Gastroesophageal sphincter (tissue), 4 donors: ENCODE measurements at regions not wholly inside any gene's neighbourhood (a gene's known extent, or its start where the extent isn't known, plus 50 kb on each side); places are given as distances from the start of the nearest gene placed in this dataset.

Source experiments
- ATAC-seq: fragments of 150-250 bp; one replicate; pipeline ENCODE4 v1.9.1; 2016; ENCODE audit warnings: mild to moderate bottlenecking, moderate library complexity
- H3K27ac ChIP-seq, 4 donors: fragments of 200-600 bp; sonication (generic) in 3 of 4; 1 replicate in 3 of 4; 2 replicates in 1 of 4; pipeline ENCODE4 v1.5.1; 2016 to 2019
- H3K27me3 ChIP-seq: fragments of 200-600 bp; sonication (generic); one replicate; pipeline ENCODE4 v1.5.1; 2019
- H3K36me3 ChIP-seq, 2 donors: fragments of 200-600 bp; sonication (generic); one replicate each; pipeline ENCODE4 v1.5.1; 2019; ENCODE audit warnings: control low read depth in 1 of 2
- H3K4me1 ChIP-seq, 3 donors: fragments of 200-600 bp; sonication (generic); 1 replicate in 2 of 3; 2 replicates in 1 of 3; pipeline ENCODE4 v1.5.1; 2016 to 2019; ENCODE audit warnings: control low read depth in 2 of 3
- H3K4me3 ChIP-seq, 2 donors: fragments of 200-600 bp; sonication (generic); one replicate each; pipeline ENCODE4 v1.5.1; 2019; ENCODE audit warnings: mild to moderate bottlenecking in 1 of 2, moderate library complexity in 1 of 2
- H3K9me3 ChIP-seq, 3 donors: fragments of 200-600 bp; sonication (generic); one replicate each; pipeline ENCODE4 v1.5.1; 2017 to 2019; ENCODE audit warnings: control low read depth in 2 of 3
- EP300 ChIP-seq: sonication (generic); formaldehyde crosslinking; IDR thresholded peaks from one replicate; pipeline ENCODE4 v1.6.1; 2017; ENCODE audit warnings: antibody characterized with exemption, mild to moderate bottlenecking
- POLR2A ChIP-seq, 2 donors: fragments of 450-650 bp; IDR thresholded peaks; one replicate each; pipeline ENCODE4 v1.6.1; 2017; ENCODE audit warnings: antibody characterized with exemption in 2 of 2, mild to moderate bottlenecking in 2 of 2, moderate library complexity in 1 of 2
- POLR2AphosphoS5 ChIP-seq: sonication (generic); formaldehyde crosslinking; IDR thresholded peaks from one replicate; pipeline ENCODE4 v1.6.1; 2017; ENCODE audit warnings: antibody characterized with exemption
- WGBS, 2 donors: methylation state at CpG; one replicate each; pipeline ENCODE4 v1.1.5; 2018; ENCODE audit warnings: low coverage in 1 of 2; 5-methylcytosine and 5-hydroxymethylcytosine counted together
- TF ChIP-seq, protein P1 (sequence below), 4 experiments: fragments of 200-600 bp in 2 of 4; fragments of 450-650 bp in 2 of 4; sonication (generic) in 1 of 4; IDR thresholded peaks; one replicate each; pipeline ENCODE4 v1.5.1; 2017 to 2019; ENCODE audit warnings: antibody characterized with exemption in 4 of 4, mild to moderate bottlenecking in 2 of 4, moderate library complexity in 2 of 4

DNA sequence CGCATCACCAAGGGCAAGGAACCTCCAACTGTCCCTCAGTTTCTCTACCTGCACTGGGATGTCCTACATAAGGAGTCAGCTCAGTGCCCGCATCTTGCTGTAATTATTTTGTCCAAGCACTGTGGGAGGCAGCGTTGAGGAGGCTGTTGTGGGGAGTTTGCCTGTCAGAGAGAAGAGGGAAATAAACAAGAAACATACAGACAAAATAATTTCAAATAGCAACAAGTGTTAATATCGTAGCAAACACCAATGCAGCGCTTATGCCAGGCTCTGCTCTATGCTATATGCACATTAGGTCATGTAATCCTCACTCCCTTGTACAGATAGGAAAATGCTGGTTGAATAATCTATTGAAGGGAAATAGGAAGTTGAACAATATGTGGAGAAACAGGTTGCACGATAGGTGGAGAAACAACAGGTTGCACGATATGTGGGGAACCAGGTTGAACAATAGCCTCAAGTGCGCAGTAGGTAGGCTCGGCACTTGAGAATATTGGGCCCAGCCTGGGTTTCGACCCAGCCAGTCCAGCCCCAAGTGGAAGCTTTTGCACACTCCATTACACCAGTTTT, 91.2 kb upstream of the SIRPA start:
- 78 to 86% methylated on average over 7 to 8 of the region's 10 CpGs for WGBS, 2 donors

DNA sequence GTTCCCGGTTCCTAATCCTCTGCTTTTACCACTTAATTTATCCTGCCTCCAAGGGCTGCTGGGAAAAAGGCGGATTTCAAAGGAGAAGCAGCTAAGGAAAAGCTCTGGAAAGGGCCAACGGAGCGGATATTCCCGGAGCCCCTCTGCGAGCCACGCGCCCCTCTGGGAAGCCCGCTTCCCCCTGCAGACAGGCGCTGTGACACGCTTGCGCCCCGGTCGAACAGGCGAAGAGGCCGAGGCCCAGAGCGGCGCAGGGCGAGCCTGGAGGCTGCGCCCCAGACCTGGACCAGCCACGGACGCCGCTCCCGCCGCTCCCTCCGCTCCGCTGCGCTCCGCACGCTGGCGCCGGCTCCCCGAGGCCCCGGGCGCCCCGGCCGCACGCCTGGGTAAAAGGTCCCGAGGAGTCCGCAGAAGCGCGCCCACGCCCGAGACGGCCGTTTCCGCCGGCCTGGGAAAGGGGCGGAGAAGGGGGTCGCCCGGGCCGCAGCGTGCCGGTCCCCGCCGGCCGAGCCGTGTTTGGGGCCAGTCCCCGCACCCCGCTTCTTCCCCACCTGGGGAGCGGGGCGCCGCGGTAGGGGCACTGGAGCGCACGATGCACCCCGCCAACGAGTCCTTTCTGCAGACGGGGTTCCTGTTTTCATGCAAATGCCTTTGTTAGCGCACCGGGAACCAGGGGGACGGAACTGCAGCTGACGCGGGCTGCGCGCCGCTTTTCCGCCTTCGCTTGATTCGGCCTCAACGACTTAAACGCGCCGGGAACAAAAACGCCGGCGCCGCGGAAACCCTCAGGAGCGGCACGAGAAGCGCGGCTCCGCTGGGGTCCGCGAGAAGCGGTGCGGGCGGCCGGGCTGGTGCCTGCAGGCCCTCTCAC, 91.9 kb upstream of the SIRPA start:
- WGBS, 2 donors: 0% methylated on average over 1 of the region's 100 CpGs; no CpG with 5 or more reads in 1 of the 2 donors
- Histone ChIP-seq H3K9me3 (no peaks in the 10 kb centered on the region), H3K4me1 (peaks cover 0 to 29% (median 21%) of the 10 kb centered on the region in 3 donors), H3K27me3 (no peaks in the 10 kb centered on the region), H3K36me3 (no peaks in the 10 kb centered on the region), H3K27ac (peak overlapping the region in 3 of 4 donors; percentile 56 to 80 (median 66)), H3K4me3 (peak overlapping the region; percentile 29 to 62)
- ATAC-seq: peak; percentile 54
- TF ChIP-seq EP300: no peak
- peak; percentile 29 for TF ChIP-seq POLR2AphosphoS5
- peak in 1 of 2 donors; percentile 37 for TF ChIP-seq POLR2A (IDR thresholded peaks at IDR 0.05)
- TF ChIP-seq, protein P1, sequence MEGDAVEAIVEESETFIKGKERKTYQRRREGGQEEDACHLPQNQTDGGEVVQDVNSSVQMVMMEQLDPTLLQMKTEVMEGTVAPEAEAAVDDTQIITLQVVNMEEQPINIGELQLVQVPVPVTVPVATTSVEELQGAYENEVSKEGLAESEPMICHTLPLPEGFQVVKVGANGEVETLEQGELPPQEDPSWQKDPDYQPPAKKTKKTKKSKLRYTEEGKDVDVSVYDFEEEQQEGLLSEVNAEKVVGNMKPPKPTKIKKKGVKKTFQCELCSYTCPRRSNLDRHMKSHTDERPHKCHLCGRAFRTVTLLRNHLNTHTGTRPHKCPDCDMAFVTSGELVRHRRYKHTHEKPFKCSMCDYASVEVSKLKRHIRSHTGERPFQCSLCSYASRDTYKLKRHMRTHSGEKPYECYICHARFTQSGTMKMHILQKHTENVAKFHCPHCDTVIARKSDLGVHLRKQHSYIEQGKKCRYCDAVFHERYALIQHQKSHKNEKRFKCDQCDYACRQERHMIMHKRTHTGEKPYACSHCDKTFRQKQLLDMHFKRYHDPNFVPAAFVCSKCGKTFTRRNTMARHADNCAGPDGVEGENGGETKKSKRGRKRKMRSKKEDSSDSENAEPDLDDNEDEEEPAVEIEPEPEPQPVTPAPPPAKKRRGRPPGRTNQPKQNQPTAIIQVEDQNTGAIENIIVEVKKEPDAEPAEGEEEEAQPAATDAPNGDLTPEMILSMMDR (IDR thresholded peaks at IDR 0.05): no peak

More for the DNA sequence above, 91.2 kb upstream of the SIRPA start:
- ATAC-seq: no peak
- peak overlapping the region; percentile 29 to 62 for H3K4me3 ChIP-seq
- TF ChIP-seq POLR2A (IDR thresholded peaks at IDR 0.05) (no peak), EP300 (no peak), POLR2AphosphoS5 (no peak)
- TF ChIP-seq, protein P1 (IDR thresholded peaks at IDR 0.05): no peak
- no peaks in the 10 kb centered on the region for H3K9me3 ChIP-seq
- peak overlapping the region in 3 of 4 donors; percentile 56 to 80 (median 66) for H3K27ac ChIP-seq
- no peaks in the 10 kb centered on the region for H3K27me3 ChIP-seq
- H3K4me1 ChIP-seq: peaks cover 0 to 29% (median 21%) of the 10 kb centered on the region in 3 donors
- no peaks in the 10 kb centered on the region for H3K36me3 ChIP-seq

DNA sequence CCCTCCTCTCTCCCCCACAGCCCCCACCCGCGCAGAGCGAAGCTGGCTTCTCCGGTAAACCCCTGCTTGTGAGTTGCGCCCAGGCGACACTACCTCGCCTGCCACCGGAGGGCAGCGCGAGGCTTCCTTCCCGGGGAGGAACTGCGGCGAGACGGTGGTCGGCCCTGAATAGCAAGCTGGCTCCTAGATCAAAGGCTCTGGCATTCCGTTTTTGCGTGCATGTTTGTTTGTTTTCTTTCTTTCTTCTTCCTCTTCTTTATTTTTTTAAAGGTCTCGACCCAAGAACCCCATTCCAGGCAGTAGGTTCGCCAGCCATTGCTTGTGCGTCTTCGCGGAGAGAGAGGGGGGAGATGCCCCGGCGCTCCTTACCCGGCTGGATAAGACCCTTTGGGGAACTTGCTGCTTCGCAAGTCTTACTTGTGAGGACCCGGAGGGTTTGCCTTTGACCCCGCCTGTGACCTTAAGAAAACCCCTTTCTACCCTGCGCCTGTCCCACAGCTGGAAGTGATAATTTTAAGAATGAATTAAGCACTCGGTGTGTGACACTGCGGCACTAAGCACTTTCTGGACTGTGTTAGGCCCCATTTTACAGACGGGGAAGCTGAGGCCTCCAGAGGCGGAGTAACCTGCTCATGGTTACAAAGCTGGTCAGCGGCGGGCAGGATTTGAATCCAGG, 92.7 kb upstream of the SIRPA start:
- WGBS, 2 donors: 1 to 5% methylated on average over 23 to 24 of the region's 35 CpGs
- Histone ChIP-seq H3K4me3 (peak overlapping the region; percentile 29 to 62), H3K9me3 (no peaks in the 10 kb centered on the region), H3K36me3 (no peaks in the 10 kb centered on the region), H3K4me1 (peaks cover 0 to 29% (median 21%) of the 10 kb centered on the region in 3 donors), H3K27me3 (no peaks in the 10 kb centered on the region), H3K27ac (peak overlapping the region in 2 of 4 donors; percentile 66 to 80)
- peak; percentile 30 for TF ChIP-seq POLR2AphosphoS5
- TF ChIP-seq, protein P1 (IDR thresholded peaks at IDR 0.05): peak in 3 of 4 experiments; percentile 64 to 83 (median 74)
- TF ChIP-seq EP300: no peak
- peak; percentile 52 for ATAC-seq

DNA sequence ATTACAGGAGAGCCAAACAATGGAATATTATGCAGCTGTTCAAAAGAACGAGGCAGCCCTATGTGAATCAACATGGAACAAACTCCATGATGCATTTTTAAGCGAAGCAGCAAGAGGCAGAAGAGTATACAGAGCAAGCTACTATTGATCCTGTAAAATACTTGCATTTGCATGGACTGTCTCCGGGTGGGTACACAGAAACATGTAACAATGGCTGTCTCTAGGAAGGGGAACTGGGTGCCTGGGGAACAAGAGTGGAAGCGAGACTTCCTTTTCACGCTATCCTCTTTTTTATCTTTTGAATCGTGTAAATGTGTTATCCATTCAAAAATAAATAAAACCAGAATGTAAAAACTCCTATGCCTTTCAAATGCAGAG, 93.3 kb upstream of the SIRPA start:
- H3K4me1 ChIP-seq: peaks cover 0 to 29% (median 21%) of the 10 kb centered on the region in 3 donors
- no peaks in the 10 kb centered on the region for H3K27me3 ChIP-seq
- WGBS, 2 donors: 32 to 45% methylated on average over 6 of the region's 6 CpGs
- peak overlapping the region in 1 of 2 donors; percentile 62 for H3K4me3 ChIP-seq
- ATAC-seq: no peak
- no peaks in the 10 kb centered on the region for H3K9me3 ChIP-seq
- H3K36me3 ChIP-seq: no peaks in the 10 kb centered on the region
- no peak overlapping the region for H3K27ac ChIP-seq
- TF ChIP-seq EP300: no peak
- TF ChIP-seq, protein P1 (IDR thresholded peaks at IDR 0.05): no peak
- TF ChIP-seq POLR2A (IDR thresholded peaks at IDR 0.05): no peak
- no peak for TF ChIP-seq POLR2AphosphoS5
